GM21423 (cell line): ENCODE measurements at regions not wholly inside any gene's neighbourhood (a gene's known extent, or its start where the extent isn't known, plus 50 kb on each side); places are given as distances from the start of the nearest gene placed in this dataset.
"Not testable (repeated sequence)": the region's sequence is repeated elsewhere in the genome, so short reads cannot be mapped to it uniquely, and the experiment has no call there.

Experiments used
- ATAC-seq: cut with Tn5 transposase; IDR thresholded peaks from one replicate; pipeline ENCODE4 v1.9.1; 2021; ENCODE audit warnings: mild to moderate bottlenecking, moderate library complexity; ENCODE audit not compliant: unreplicated experiment

DNA sequence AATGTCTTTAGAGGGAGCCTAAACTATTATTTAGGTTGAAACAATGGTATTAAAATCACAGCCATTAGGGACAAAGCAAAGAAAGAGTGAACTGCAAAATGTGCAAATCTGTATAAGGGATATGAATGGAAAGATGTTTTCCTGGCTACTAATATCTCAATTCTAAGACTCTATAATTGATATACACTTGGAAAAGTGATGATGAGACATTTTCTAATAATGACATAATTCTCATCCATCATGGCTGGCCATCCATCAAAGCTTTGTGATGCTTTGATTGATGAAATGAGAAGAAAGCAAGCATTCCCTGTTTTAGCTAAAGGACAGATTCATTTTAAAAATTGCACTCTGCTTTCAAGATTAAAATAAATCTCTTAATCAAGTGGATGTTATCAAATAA lies 965.5 kb upstream of the IGFBP7 start:
- ATAC-seq: no peak

DNA sequence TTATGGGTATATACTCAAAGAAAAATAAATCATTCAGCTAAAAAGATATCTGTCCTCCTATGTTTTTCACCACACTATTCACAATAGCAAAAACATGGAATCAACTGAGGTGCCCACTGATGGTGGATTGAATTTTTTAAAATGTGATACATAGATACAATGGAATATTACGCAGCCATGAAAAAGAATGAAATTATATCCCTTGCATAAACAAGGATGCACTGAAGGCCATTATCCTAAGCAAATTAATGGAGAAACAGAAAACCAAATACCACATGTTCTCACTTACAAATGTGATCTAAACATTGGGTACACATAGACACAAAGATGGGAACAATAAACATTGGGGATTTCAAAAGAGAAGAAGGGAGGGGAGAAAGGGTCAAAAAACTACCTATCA lies 964.2 kb upstream of the IGFBP7 start:
- no peak for ATAC-seq

DNA sequence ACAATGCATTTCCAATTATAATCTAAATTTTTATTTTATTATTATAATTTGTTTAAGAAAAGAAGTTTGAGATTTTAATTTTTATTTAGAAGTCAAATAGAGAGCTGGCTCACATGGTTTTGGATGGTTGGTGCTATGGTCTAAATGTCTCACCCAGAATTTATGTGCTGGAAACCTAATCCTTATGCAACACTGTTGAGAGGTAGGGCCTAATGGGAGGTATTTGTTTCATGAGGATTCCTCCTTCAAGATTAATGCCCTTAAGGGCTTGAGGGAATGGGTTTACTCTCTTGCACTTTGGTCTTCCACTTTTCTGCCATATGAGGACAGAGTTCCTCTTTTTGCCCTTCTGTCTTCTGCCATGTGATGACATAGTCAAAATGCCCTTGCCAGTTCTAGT lies 960.5 kb upstream of the IGFBP7 start:
- ATAC-seq: no peak

DNA sequence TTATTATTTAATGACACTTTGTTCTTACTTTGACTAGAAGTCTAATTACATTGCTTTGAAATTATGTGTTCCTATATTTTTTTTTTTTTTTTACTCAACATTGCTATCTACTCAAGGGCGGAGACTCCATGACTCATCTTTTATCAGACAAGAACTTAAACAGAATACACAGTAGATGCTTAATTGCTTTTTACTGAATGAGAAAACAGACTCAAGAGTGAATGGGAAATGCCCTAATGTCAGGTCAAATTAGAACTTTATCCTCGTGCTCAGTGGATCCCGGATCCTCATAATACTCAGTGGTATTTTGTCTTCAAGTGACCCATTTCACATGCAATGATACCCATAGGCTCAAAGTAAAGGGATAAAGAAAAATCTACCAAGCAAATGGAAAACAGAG lies 954.5 kb upstream of the IGFBP7 start:
- no peak for ATAC-seq

DNA sequence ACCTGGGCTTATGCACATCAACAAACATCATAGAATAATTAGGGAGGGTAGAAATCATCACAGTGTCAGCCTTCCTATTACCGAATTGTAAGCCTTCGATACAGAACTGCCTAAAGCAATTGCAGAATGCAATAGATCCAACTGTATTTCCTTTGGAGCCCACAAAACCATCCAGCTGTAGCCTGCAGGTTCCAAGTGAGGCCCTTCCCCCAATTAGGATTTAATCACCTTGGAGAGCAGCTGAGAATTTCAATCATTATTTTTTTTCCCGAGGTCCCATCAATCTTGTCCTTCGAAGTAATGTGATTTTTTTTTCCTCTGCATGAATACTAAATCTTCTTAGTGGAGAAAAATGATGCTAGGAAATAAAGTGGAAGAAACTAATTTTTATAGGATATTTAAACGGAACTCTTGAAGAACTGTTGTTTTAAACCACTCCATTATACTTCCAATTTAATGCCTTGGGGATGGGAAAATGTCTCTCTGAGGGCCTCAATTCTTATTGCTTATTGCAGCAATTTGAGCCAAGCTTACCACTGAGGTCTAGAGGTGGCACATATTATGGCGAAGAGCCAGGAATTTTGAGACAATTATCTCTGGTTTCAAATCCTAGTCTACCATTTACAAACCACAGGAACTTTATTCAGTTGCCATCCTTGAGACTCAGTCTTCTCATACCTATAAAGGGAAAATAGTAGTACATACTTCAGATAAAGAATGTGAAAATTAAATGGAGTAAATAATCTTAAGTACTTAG lies 953.4 kb upstream of the IGFBP7 start:
- ATAC-seq: no peak

DNA sequence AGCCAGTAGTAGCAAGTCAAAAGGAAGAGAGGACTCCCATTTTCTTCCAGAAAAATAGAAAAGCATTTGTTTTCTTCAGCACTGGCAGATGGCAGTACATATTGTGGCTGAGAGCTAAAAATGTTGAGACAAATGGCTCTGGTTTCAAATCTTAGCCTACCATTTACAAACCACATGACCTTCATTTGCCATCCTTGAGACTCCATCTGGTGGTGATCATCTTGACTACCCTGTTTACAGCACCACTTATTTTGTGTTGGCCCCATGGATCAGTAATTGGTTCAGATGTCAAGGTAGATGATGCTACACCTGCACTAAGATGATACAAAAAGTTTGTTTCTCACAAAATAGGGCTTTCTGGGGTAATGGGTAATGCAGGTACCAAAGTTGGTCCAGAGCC lies 951.8 kb upstream of the IGFBP7 start:
- ATAC-seq: no peak

DNA sequence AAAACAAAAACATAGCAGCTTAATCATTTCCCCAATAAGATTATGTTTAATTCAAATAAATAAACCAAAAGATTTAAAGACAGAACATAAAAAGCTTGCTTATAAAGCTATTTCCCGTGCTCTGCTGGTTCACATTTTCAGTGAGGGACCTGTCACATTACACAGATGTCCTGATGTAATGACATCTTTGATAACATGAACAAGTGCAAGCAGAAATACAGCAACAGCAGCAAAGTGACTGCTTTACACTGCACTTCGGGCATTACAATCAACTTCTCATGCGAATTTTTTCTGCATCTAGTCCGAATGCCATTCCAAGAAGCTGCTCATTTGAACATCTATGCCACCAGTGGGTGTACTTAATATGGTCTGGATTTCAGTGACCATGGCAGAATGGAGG lies 940.3 kb upstream of the IGFBP7 start:
- ATAC-seq: no peak

DNA sequence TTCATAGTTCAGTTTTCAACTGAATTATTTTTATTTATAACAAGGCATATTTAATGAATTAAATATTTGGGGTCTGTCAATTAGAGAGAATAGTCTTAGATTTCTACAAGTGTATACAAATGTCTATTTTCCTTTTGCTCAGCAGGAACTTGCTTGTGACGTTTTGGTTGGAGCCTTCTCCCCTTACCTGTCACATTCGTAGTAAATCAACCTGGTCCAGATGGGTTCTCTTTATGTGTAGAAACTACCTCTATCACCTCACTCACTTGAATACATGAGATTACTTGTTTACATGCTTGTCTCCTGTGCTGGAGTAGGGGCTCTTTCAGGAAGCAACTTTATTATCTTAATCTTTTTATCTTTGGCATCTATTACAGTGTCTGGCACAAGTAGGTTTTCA lies 938.3 kb upstream of the IGFBP7 start:
- no peak for ATAC-seq

DNA sequence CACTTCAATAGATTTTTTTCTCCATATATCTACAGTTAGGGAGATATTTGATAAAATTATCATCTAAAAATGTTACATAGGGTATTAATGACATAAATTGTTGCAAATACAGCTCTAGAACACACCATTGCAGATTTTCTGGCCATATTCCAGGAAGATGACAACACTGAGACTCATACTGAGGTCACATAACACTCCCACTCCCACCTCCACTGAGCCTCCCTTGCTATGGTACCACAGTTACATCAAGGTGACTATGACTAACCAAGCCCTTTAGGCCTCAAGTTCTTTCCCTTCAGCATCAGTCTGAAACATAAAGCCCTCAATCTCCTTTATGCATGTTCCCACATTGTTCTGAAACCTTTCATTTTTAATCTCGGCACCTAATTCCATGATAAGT lies 932.0 kb upstream of the IGFBP7 start:
- ATAC-seq: no peak

DNA sequence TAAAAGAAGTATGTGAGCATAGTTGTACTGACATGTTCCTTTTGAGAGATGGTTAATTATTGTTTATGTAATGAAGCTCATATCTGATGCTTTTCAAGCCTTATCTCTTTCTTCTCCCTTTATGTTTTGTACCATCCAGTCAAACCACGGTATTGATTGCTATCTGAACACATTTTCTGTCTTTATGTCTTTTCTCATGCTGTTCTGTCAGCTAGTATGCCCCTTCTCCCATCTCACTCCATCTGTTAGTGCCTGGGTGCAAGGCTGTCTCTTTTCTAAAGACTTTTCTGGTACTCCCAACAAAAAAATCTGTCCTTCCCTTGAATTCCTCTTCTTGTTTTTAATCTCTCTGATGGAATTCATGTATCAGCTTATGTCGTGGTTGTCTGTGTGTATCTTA lies 883.8 kb upstream of the IGFBP7 start:
- no peak for ATAC-seq

DNA sequence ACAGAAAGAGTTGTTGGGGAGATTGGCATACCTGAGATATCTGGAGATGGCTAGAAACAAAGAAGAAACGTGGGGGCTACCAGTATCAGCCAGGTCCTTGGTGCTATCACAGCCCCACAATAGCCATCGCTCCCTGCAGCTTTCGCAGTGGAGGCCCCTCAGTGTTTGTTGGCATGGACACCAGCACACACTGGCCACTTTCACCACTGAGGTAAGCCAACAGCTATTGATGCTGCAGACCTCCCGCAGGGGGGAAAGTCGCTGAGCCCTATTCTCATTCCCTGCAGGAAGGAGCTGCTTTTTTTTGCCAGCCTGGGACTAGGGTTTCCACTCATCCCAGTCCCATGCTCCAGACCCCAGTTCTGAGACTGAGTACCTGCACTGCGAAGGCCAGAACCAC lies 879.2 kb upstream of the IGFBP7 start:
- ATAC-seq: no peak

DNA sequence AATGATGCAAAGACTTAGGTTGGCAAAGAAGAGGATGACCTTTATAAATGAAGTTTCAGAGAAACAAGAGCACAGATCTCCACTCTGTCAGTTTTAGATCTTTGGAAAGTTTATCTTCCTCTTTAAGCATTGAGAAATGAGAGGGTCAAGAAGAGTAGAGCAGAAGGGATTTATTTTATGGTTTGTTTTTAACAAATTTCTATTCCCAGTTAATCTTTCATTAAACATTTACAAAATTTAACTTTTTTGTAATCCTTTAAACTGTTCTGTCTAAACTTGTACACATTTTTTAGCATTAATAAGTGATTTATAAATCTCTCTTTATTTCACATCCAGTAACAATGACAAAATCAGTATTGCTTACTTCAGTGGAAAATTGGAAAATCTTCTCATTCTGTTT lies 875.0 kb upstream of the IGFBP7 start:
- ATAC-seq: no peak

DNA sequence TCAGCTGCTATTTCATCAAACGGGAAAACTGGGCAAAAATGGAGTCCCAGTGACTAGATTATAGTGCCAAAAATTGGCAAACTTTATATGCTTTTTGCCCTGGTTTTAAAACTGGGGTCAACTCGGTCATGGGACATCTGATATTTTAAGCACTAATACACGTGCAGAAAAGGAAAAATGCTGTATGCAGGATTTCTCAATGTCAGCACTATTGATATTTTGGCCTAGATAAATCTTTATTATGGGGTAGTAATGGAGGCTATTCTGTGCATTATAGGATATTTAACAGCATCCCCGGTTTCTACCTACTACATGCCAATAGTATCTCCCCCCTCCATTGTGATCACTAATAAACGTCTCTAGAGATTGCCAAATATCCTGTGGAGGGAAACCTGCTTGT lies 870.9 kb upstream of the IGFBP7 start:
- no peak for ATAC-seq

DNA sequence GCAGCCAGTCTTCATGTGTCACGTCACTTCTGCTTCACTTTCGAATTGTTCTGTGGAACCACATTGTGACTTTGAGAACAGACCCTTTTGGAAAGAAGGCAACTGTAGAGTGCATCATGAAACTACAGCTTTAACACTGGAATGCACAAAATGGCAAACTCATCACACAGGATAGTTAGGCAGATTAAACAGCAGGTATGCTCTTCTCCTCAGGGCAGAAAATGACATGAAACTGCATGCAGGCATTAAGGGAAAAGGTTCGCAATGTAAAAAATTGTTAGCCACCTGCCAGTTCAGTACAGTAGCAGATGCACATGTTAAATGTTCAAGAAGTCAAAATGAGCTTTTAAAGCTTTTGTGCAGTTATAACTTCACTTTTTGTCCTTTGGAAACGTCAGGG lies 864.6 kb upstream of the IGFBP7 start:
- ATAC-seq: no peak

DNA sequence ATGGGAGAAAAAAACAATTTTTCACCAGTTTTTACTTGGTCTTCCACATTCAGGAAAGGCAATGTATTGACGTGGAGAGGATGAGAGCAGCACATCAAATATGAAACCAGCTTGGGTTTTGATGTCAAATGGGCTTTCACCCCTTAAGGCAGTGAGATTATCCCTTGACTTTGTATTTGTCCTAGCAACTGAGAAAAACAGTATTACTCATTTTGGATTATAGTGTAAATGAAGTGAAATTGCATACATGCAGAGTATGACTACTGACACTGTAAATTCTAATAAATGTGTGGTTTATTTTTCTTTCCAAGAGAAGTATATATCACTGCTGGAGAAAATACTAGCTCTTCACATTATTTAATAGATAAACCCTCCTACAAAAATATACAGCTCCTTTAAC lies 863.6 kb upstream of the IGFBP7 start:
- ATAC-seq: no peak

DNA sequence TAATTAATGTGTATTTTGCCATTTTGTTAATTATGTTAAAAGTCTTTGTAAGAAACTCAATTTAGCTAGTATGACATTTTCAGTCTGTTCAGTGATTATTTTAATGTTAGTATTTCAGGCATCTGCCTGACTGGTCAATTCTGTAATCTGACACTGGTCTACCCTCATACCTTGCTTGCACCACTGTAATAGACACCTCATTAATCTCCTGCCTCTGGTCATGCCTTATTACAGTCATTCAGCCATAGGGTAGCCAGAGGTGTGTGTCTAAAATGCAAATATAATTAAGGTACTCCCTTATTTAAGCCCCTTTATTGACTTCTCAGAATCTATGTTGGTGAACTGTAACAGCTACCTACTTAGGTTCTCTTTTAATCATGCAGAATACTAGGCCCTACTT lies 861.1 kb upstream of the IGFBP7 start:
- ATAC-seq: no peak

DNA sequence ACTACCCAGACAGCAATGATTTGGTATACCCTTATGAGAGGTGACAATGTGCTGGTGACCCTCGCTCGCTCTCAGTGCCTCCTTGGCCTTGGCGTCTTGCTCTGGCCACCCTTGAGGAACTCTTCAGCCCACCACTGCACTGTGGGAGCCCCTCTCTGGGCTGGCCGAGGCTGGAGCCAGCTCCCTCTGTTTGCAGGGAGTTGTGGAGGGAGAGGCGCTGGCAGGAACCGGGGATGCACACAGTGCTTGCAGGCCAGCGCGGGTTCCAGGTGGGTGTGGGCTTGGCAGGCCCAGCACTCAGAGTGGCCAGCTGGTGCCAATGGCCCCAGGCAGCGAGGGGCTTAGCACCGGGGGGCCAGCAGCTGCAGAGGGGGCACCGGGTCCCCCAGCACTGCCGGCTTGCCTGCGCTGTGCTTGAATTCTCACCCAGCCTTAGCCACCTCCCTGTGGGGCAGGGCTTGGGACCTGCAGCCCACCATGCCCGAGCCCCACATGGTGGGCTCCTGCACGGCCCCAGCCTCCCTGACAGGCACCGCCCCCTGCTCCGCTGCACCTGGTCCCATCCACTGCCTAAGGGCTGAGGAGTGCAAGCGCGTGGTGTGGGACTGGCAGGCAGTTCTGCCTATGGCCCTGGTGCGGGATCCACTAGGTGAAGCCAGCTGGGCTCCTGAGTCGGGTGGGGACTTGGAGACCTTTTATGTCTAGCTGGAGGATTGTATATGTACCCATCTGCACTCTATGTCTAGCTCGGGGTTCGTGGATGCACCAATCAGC lies 857.0 kb upstream of the IGFBP7 start:
- ATAC-seq: no peak

DNA sequence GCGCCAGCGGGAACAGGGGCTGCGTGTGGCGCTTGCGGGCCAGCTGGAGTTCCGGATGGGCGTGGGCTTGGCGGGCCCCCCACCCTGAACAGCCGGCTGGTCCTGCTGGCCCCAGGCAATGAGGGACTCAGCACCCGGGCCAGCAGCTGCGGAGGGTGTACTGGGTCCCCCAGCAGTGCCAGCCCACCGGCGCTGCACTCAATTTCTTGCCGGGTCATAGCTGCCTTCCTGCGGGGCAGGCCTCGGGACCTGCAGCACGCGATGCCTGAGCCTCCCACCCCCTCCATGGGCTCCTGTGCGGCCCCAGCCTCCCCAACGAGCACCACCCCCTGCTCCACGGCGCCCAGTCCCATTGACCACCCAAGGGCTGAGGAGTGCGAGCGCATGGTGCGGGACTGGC lies 855.2 kb upstream of the IGFBP7 start:
- not testable (repeated sequence) for ATAC-seq

DNA sequence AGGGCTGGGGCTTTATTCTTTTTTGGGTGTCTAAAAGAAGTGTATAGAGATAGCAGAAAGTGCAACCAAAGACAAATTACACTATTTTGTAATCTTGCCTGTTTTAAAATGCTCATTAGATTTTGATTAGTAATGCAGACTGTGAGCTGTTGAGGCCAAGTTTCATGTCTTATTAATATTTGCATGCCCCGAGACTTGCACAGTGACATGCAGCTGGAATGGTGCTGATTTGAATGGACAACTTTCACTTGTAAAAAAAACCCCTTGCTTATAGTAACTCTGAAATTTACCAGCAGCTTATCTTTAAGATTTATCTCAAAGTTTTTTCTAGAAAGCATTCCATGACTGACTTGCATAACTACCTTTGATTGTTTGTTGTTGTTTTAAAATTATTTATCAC lies 835.1 kb upstream of the IGFBP7 start:
- ATAC-seq: no peak

DNA sequence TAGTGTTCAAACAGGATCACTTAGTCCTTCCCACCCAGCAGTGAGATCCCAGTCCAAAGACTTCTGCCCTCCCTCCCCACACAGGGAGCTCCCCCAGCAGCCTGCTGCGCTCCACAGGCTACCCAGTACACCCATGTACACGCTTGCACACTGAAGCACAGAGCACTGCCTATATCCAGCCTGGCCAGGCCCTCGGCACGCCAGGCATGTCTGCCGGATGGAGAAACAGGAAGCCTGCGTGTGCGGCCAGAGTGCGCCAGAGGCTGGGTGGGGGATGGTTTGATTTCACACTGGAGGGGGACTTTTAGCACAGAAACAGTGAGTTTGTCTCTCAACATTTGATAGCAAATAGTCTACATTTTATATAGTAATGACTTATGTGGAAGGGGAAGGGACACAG lies 833.5 kb upstream of the IGFBP7 start:
- no peak for ATAC-seq

DNA sequence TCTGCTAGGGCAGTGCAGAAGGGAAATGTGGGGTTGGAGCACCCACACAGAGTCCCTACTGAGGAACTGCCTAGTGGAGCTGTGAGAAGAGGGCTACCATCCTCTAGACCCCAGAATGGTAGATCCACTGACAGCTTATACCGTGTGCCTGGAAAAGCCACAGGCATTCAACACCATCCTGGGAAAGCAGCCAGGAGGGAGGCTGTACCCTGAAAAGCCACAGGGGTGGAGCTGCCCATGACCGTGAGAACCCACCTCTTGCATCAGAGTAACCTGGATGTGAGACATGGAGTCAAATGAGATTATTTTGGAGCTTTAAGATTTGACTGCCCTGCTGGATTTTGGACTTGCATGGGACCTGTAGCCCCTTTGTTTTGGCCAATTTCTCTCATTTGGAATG lies 827.1 kb upstream of the IGFBP7 start:
- not testable (repeated sequence) for ATAC-seq

DNA sequence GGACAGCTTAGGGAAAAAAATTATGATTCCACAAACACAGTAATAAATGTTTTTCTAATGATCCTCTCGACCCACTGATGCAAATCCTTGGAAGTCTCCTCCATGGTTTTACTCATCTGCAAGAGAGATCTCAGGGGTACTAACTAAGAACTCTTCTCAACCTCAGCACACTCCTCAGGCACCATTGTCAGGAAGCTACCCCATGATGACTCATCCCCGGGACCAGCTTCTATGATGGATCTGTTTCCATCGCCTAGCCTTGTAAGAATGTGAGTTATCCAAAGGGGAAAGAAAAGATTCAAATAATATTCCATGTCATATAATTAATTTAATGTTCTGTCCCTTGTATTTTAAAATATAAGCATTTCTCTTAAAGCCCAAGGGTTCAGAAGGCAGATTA lies 816.1 kb upstream of the IGFBP7 start:
- no peak for ATAC-seq

DNA sequence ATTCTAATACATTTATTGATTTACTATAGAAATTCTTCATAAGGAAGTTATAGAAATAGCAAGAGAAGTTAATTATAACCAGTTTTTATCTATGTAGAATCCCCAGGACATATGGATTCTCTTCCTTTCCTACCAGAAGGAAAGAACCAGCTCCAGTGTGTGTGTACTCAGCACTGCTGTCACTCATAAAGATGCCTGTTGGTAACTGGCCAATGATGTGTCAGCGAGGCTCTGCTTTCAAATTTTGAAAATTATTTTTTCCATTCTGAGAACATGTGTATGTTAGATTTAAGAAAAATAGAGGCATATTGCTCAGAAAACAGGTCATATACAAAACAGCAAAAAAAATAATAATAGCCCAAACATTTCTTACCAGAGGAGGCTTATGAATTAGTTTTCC lies 814.8 kb upstream of the IGFBP7 start:
- no peak for ATAC-seq
